GM19035 (cell line): ENCODE measurements at regions not wholly inside any gene's neighbourhood (a gene's known extent, or its start where the extent isn't known, plus 50 kb on each side); places are given as distances from the start of the nearest gene placed in this dataset.

Experiments
- ATAC-seq: cut with Tn5 transposase; IDR thresholded peaks from one replicate; pipeline ENCODE4 v1.9.1; 2021; ENCODE audit not compliant: unreplicated experiment

DNA sequence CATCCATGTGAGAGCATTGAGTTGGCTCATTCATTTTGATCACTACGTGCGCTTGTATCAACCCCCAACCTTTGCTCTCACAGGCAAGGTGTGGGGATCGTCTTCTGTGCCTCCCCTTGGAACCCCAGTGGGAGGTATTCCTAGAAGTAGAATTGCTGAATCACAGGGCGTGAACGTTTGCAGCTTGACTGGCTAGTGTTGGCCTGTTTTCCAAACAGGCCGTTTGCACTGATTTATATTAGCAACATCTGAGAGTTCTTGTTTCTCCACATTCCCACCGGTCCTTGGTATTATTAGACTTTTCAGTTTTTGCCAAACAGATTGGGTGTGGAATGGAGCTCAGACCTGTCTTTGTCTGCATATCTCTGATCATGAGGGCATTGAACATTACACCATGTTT is 288.6 kb upstream of the PWP1 start:
- no peak for ATAC-seq

DNA sequence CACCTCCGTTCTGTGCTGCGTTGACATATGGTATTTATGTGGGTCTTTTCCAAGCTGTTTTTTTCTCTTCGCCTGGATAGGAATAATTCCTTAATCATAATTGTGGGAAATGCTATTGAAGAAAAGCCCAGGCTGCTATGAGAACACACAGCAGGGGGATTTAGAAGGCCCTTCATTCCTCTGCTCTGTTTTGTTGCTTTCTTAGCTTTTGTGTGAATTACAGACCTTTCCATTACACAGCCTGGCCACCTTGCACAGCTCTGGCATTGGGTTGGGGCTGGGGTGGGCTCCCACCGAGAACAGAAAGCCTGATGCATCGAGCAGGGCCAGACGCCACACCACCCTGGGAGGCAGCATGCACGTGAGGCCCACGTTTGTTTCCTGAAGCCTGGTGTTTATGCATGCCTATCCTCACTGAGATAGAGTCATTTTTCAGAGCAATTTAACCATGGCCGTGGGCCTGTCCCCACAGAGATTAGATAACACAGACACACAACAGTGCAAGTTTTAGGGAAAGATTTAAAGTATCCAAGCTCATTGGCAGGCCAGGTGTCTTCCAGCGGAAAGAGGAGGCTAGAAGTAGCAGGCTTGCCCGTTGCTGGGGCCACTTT is 287.6 kb upstream of the PWP1 start:
- no peak for ATAC-seq

DNA sequence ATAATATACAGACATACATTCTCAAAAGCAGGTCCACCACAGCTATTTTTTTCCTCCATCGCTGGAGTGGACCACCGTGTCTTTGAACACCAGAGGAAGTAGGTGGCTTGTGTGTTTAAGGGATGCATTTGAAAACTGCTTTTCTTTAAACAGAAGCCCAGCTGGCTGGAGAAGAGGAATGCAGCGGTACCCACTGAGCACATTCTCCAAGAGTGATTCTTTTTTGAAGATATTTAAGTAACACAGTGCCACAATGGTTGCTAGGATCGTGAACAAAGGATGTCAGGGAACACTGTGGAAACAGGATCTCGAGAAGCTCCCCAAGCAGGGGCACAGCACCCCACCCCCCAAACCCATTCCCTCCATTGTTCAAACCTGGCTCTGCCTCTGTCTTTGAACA is 286.6 kb upstream of the PWP1 start:
- ATAC-seq: no peak

DNA sequence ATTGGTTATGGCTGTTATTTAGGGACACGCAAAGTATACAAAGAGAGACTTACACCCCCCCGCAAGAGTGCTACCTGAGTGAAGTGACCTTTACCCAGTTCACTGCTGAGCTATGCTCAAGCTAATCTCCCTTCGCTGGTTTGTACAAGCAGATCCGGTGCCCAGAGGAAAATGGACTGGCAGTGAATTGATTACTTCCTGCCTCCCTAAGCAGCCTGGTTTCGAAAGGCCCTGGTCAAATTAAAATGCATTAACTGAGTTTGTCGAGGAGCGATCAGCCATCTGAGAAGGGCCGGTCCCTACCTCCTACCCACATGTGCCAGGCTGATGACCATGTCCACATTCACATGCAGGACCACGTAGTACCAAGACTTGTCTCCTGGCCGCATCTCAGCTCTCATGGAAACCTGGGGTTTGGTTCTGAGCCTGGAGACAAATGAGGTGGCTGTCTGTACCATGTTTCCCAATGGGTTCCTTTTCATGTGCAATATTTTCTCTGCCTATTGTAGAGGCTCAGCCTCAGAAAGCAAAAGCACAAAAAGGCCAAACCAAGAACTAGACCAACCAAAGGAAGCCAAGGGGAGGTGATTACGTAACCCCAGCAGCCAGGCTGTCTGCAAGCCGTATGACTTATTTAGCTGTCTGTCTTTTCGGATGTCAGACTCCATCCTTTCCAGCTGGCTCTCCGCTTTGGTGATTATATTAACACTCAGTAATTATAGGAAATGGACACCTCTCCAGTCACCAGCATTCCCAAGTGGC is 284.7 kb upstream of the PWP1 start:
- no peak for ATAC-seq

DNA sequence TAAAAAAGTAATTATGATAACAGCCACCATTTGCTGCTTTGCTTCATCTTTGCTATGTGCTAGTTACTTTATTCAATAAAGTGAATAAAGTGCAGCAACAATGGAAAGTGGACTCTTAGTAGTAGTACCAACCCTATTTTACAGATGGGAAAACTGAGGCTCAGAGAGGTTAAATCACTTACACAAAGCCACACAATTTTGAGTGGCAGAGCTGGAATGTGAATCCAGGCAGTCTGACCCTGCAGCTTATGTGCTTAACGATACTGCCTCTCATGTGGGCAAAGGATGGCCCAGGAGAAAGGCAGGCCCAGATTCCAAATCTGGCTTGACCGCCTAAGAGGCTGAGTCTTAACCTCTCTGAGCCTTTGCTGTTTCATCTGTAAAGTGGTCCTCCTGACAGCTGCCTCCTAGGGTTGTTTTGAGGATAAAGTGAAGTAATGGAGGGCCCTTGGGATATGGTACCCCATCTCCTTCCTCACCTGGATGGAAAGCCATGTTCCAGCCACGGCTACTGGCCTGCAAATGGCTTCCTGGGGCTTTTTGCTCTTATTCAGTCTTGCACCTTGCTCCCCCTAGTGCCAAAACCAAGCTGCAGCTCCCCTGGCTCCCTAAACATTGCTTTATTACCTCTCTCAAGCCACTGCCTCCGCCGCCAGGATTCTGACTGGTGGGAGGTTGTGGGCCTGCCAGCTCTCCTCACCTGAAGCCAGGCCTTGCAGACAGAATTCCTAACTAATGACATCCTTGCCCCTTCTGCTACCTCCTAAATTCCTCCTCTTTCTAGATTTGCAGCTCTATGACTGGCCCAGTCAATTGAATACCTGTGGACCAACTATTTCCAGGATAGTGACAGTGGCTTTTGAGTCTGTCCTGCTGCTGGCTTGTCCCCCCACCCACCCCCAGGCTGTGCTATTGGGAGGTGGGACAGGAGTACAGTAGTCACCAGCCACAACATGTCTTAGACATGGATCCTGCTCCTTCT is 283.3 kb upstream of the PWP1 start:
- peak; percentile 65 for ATAC-seq

DNA sequence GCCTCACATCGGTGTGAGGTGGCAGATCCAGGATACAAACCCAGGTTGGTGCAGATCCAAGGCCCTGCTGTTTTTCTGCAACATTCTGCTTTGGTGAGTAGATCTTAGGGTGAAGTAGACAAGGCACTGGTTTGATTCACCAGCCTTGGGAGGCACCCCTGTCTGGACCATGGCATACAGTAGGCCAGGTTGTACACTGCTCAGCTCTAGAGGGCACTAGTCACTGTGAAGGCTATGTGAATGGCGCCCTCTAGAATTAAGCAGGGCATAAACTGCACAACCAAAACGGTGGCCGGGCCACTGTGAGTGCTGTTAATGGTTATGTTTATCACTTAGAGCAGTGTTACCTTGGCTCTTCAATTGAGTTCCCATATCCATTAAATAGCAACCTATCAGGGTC is 280.6 kb upstream of the PWP1 start:
- no peak for ATAC-seq

DNA sequence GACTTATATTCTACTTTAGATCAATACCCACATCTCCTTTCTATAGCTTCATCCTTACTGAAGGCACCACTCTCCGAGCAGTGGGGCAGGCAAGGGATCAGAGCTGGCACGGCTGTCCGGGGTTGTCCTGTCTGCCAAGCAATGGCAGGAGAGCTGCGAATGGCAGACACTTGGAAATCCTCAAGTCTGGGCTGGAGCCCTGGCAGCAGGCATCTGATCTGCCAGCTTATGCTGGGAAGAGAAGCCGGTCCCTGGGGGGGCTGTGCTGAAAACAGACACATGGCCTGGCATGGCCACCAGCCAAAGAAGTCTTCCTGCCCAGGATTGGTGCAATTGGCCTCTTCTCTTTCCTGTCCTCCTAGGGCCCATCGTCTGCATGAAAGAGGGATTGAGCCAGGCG is 280.2 kb upstream of the PWP1 start:
- no peak for ATAC-seq

DNA sequence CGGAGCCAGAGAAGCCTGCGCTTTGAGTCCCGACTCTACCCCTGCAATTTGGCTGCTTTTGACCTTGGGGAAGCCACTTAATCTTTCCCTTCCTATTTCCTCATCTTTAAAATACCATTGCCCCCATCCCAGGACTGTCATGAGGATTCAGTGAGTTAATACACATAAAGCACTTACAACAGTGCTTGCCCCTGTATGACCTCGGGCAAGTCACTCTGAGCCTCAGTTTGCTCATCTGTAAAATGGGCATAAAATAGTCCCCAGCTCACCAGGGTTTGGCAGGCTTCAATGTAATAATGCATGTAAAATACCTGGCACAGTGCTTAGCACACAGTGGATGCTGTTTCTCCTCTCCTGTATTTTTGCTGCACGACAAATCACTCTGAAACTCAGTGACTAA is 278.7 kb upstream of the PWP1 start:
- no peak for ATAC-seq

DNA sequence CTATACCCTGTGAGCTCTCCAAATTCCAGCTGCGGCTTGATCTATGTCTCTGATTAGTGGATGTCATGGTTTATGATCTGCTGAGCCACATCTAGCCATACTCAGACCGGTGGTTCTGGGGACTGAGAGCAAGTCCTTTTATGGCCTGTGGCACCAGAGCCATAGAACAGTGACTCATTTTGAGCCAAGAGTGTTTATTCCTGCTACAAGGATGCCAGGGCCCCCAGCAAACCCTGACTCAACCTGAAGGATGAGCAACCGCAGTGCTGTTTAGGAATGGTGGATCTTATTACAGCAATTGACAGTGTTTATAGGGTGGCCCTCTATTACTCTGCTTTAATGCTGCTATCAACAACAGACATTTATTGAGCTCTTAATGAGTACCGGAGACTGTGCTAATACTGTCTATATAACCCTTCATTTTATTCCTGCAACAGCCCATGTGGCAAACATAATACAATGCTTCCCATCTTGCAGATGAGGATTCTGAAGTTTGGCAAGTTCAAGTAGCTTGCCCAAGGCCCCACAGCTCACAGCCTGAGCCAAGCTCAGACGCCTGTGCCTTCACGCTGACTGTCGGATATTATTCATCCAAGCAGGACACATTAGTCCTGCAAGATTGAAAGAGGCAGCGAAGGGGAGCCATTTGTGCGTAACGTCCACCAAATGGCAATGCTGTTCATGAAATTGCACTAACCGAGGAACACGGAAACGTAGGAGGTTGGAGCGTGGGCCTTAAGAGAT is 273.6 kb upstream of the PWP1 start:
- ATAC-seq: no peak

DNA sequence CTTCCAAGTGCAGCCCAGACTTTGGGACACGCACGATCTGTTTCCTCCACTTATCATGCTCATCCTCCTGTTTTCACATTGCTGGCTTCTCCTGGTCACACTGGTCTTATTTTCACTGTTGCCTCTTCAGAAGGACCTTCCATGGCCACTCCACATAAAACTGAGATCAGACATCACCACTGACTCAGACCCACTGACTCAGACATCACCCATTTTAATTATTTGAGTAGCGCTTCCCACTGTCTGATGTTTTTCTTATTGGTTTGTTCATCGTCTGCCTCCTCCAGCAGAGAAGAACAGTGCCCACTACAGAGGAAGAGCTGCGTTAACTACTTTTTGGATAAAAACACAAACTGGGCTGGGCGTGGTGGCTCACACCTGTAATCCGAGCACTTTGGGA is 270.5 kb upstream of the PWP1 start:
- ATAC-seq: no peak

DNA sequence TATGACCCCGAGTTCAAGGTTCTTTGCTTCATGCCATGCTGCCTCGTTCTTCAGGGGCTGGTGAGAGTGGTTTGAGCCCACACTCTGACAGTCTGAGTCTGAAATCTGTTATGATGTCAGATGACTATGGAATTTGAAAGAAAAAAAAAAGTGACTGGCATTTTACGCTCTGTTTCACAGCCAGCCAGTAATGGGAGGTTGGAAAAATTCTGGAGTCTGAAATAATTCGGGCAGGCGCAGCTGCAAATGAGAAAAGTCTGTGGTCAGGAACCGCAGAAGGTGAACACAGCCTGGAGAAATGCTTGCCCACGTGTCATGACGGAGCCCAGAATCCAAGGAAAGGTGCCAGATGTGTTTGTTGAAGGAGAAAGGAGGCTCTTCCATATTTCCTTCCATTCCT is 269.8 kb upstream of the PWP1 start:
- ATAC-seq: no peak

DNA sequence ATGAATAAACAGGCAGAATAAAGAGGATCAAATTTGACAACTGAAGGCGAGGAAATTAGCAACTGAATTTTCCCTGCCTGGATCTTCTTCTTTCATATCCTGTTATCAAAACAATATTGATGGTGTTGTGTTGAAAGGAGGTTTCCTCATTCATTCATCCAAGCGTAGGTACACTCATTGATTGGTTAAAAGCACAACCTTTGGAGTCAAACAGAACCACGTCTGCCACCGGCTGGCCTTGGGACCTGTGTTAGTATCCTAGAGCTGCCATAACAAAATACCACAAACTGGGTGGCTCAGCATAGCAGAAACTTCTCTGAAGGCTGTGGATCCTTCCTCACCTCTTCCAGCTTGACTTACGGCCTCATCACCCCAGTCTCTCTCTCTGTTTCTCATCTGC is 268.6 kb upstream of the PWP1 start:
- ATAC-seq: no peak

DNA sequence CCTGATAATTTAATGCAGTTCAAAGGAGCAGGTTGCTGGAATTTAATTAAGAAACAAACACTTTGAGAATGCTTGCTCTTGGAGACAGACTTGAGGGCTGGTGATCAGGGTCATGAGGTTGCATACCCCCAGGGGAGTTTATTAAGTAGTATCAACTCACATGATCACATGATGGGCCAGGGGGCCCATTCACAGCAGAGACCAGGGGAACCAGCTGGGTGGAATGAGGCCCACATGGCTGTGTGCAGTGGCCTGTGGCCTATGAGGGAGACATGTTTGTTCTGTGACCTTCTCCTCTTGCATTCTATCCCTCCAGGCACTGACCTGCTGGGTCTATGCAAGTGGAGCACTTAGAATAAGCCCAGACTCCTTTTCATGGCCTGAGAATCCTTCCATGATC is 266.6 kb upstream of the PWP1 start:
- no peak for ATAC-seq

DNA sequence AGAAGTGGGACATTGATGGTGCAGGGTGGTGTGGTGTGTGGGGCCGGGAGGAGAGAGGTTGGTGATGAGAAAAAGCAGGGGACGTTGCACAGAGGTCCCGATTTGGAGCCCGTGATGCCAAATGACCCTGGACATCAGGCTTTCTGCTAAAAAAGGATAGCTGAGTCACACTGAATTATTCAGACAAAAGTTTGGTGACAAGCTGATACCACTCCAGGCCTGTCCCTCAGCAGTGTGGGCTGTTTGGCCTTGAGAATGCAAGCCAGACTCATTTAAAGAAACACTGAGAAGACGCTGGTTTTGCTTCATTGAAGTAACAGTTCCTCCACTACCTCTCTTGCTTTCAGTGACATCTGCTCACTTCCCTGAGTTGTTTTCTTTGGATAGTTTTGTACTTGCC is 262.1 kb upstream of the PWP1 start:
- no peak for ATAC-seq

DNA sequence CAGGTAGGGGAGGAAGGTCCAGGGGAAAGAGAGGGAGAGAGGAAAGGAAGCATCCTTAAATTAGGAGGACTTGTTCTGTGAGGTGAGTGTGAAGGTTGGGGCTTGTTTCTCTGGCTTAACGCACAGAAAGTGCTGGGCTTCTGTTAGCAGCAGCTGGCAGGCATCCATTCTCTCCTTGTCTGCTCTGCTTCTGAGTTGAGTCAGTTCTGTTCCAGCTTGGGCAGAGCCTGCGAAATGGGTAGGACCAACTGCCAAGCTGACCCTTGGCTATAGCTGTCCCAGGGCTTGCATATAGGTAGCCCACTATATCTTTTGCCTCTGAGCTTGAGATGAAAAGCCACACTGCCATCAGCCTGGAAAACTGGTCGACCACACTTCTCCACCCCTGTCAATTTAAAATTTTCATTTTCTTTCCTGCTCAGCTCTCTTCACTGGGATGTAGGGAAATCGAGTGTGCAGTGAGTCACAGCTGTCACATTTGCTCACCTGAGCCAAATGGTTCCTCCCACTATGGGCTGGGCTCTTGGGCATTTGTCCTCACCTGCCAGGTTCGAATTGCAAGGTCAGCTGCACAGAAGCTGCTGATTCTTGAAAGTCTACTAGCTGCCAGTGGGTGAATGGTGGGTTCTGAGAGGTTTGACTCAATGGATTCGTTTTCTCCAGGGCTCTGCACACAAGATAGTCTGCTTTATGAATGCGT is 256.4 kb upstream of the PWP1 start:
- no peak for ATAC-seq

DNA sequence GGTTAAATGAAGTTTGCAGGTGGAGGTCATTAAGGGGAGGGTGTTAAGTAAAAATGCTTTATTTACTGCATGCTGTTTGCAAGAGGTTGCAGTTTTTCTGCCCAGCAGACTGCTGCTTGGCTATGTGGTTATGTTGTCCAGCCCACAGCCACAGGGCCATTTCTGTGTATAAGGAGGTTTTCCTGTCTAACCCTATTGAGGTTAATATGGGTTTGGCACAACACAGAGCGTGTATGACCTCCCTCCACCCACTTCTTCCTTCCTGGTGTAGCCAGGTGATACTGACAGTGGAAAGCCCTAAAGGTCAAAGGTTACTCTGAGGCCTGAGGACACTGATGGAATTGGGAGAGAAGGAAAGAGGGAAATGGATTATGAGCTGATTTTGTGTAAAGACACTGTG is 253.7 kb upstream of the PWP1 start:
- ATAC-seq: no peak

DNA sequence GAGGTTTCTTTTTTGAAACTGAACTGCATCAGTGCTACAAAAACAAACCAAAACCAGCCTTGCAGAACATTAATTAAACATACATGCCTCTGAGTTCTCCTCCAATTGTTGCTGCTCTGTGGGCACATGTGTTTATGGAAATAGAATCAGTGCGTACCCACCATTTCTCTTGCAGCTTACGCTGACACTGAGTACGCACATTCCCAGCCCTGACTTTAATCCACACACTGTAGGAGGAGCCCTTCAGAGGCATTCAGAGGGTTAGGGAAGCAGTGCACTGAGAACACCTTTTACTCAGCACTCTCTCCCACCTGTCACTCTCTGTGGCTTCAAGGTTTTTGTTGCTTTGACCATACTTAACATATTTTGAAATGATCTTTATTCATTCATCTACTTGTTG is 250.5 kb upstream of the PWP1 start:
- ATAC-seq: no peak

DNA sequence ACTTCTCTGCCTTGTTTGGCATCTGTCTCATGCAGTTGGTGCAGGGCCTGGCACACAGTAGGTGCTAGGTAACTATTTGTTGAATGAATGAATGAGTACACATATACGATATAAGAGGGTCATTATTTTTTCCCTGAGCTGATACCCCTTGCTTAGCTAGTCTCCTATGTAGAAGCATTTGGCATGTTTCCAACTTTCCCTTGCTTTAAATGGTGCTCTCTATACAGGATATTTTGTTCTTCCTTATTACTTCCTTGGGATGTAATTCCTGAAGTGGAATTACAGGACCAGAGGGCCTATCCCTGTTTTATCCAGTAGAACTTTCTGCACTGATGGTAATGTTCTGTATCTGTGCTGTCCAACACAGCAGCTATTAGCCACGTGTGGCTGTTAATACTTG is 250.1 kb upstream of the PWP1 start:
- no peak for ATAC-seq

DNA sequence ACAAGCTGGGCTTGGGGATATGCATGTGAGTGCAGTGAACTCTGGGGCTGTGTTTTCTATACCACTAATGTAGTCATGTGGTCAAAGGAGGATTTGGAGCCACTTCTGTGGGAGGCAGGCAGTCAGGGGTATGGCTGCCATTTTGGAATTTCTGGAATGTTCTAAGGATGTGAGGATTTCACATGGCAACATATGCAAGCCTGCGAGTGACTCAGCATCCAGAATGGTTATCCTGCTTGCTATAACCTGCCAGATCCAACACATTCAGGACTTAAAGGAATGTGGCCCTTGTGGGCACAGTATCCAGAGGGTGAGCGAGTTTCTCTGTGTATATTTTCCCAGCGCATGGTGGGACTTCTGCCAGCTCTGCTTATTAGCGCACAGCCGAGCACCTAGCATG is 249.2 kb upstream of the PWP1 start:
- no peak for ATAC-seq

DNA sequence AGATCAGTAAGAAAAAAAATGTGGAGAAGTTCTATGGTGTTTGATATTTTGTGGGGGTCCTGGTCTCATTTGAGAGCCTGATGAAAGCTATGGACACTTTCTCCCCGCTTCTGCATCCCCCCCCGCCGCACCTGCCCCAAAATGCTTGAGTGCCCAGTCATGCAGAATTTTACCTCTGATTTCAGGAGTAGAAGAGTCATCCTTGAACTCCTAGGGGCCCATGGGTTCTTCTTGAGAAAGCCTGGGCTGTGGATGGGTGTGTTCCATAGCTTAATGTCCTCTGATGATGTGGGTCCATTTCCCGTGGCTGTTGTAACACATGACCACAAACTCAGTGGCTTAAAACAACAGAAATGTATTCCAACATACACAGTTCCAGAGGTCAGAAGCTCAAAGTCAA is 248.8 kb upstream of the PWP1 start:
- ATAC-seq: no peak

DNA sequence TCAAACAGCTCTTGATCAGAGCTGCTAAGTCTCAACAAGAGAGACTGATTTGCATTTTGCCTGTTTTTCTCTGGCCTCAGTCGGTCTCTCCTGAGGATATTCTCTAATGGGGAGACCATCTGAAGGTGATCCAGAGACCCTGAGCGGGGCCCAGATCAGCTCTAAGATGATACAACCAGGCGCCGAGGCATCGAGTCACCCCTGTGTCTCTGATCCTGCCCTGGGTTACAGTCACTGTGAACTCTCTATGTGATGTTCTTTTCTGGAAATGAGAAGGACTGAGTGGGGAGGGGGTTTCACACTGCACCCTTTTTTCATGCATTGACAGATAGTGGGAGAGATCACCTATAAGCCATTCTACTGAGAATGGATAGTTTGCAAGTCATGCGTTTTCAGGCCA is 247.6 kb upstream of the PWP1 start:
- ATAC-seq: no peak
